ENCODE measurements at regions not wholly inside any gene's neighbourhood (a gene's known extent, or its start where the extent isn't known, plus 50 kb on each side); places are given as distances from the start of the nearest gene placed in this dataset.

DNA sequence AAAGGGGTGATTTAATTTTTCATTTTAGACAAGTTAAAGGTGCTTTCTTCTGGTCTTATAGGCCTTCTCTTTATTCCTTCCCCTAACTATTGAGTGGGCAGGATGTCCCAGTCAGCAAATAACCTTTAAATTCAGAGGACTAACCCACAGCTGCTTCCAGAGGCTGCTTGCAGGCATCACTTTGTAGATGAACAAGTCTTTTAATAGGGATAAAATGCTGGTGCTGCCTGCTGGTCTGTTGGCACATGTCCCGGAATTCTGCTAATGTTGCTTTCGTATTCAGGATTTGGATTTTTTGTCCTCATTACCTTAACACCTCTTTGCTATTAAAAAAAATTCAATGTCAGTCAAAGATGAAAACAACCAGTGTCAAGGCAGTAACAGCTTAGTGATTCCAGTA, 132.7 kb upstream of the KL start:
- Histone ChIP-seq H3K4me3 (no peak overlapping the region), H3K27ac (no peak overlapping the region), H3K4me1 (peaks cover 0 to 37% (median 29%) of the 10 kb centered on the region in 4 donors), H3K36me3 (no peaks in the 10 kb centered on the region), H3K9me3 (peaks cover 0 to 10% (median 8%) of the 10 kb centered on the region in 3 donors), H3K27me3 (no peaks in the 10 kb centered on the region)
- TF ChIP-seq, protein P1, sequence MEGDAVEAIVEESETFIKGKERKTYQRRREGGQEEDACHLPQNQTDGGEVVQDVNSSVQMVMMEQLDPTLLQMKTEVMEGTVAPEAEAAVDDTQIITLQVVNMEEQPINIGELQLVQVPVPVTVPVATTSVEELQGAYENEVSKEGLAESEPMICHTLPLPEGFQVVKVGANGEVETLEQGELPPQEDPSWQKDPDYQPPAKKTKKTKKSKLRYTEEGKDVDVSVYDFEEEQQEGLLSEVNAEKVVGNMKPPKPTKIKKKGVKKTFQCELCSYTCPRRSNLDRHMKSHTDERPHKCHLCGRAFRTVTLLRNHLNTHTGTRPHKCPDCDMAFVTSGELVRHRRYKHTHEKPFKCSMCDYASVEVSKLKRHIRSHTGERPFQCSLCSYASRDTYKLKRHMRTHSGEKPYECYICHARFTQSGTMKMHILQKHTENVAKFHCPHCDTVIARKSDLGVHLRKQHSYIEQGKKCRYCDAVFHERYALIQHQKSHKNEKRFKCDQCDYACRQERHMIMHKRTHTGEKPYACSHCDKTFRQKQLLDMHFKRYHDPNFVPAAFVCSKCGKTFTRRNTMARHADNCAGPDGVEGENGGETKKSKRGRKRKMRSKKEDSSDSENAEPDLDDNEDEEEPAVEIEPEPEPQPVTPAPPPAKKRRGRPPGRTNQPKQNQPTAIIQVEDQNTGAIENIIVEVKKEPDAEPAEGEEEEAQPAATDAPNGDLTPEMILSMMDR (IDR thresholded peaks at IDR 0.05), result no peak
- intact Hi-C loops (cut with DNase I; ENCODE audit: low total_unique reads), result no loop called here
- no peak for DNase-seq

DNA sequence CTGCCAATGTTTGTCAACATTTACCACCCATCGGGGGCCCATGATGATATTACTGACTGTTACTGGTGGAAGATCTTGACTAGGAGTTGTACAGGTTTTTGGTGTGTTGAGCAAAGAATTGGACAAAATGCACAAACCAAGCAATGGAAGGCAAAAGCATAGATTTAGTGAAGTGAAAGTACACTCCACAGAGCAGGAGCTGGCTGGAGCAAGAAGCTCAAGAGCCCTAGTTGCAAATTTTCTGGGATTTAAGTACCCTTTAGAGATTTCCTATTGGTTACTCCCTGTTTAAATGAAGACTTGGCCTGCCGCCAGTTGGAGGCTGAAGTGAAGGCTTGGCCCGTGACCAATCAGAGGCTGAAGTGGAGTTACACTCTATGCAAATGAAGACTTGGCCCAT, 128.6 kb upstream of the KL start:
- no peak overlapping the region for H3K27ac ChIP-seq
- H3K4me3 ChIP-seq, result no peak overlapping the region
- H3K36me3 ChIP-seq, result no peaks in the 10 kb centered on the region
- H3K27me3 ChIP-seq, result no peaks in the 10 kb centered on the region
- TF ChIP-seq, protein P1 (IDR thresholded peaks at IDR 0.05), result no peak
- intact Hi-C loops (cut with DNase I; ENCODE audit: low total_unique reads), result no loop called here
- no peak for DNase-seq
- peaks cover 0 to 10% (median 8%) of the 10 kb centered on the region in 3 donors for H3K9me3 ChIP-seq
- H3K4me1 ChIP-seq, result peaks cover 0 to 13% (median 10%) of the 10 kb centered on the region in 4 donors

GRCh38 chr13:32889986-32890565, 126.1 kb upstream of the KL start:
- intact Hi-C loops (cut with DNase I; ENCODE audit: low total_unique reads), result no loop called here
- H3K9me3 ChIP-seq, result peaks cover 0 to 10% (median 8%) of the 10 kb centered on the region in 3 donors
- no peaks in the 10 kb centered on the region for H3K27me3 ChIP-seq
- no peak overlapping the region for H3K27ac ChIP-seq
- no peak overlapping the region for H3K4me3 ChIP-seq
- H3K4me1 ChIP-seq, result no peaks in the 10 kb centered on the region
- no peak for DNase-seq
- H3K36me3 ChIP-seq, result no peaks in the 10 kb centered on the region
- TF ChIP-seq, protein P1 (IDR thresholded peaks at IDR 0.05), result no peak

- no peak for DNase-seq
- H3K4me1 ChIP-seq, result no peaks in the 10 kb centered on the region
- H3K9me3 ChIP-seq, result peaks cover 0 to under 1% (median 0%) of the 10 kb centered on the region in 3 donors
- no peak overlapping the region for H3K4me3 ChIP-seq
- H3K27me3 ChIP-seq, result no peaks in the 10 kb centered on the region
- no peak overlapping the region for H3K27ac ChIP-seq
- TF ChIP-seq, protein P1 (IDR thresholded peaks at IDR 0.05), result no peak
- intact Hi-C loops (cut with DNase I; ENCODE audit: low total_unique reads), result no loop called here
- no peaks in the 10 kb centered on the region for H3K36me3 ChIP-seq
These were observed 123.0 kb upstream of the KL start for GRCh38 chr13:32893176-32893575.

- no peaks in the 10 kb centered on the region for H3K36me3 ChIP-seq
- intact Hi-C loops (cut with DNase I; ENCODE audit: low total_unique reads), result no loop called here
- no peak for DNase-seq
- H3K4me1 ChIP-seq, result no peaks in the 10 kb centered on the region
- H3K27me3 ChIP-seq, result no peaks in the 10 kb centered on the region
- TF ChIP-seq, protein P1 (IDR thresholded peaks at IDR 0.05), result no peak
- H3K27ac ChIP-seq, result no peak overlapping the region
- H3K9me3 ChIP-seq, result no peaks in the 10 kb centered on the region
- no peak overlapping the region for H3K4me3 ChIP-seq
These were observed 121.6 kb upstream of the KL start for GRCh38 chr13:32894589-32895001.

GRCh38 chr13:32895296-32895695, 120.9 kb upstream of the KL start:
- DNase-seq, result no peak
- intact Hi-C loops (cut with DNase I; ENCODE audit: low total_unique reads), result no loop called here
- H3K4me3 ChIP-seq, result no peak overlapping the region
- no peaks in the 10 kb centered on the region for H3K36me3 ChIP-seq
- TF ChIP-seq, protein P1 (IDR thresholded peaks at IDR 0.05), result no peak
- no peak overlapping the region for H3K27ac ChIP-seq
- H3K9me3 ChIP-seq, result no peaks in the 10 kb centered on the region
- H3K4me1 ChIP-seq, result no peaks in the 10 kb centered on the region
- H3K27me3 ChIP-seq, result no peaks in the 10 kb centered on the region
